H1 (cell line): ENCODE measurements at regions not wholly inside any gene's neighbourhood (a gene's known extent, or its start where the extent isn't known, plus 50 kb on each side); places are given as distances from the start of the nearest gene placed in this dataset.

Source experiments
- ASH2L ChIP-seq: fragments of 200-600, 300-600 bp; sonication (generic); IDR thresholded peaks from one replicate; pipeline ENCODE4 v1.7.1; 2017; ENCODE audit warnings: low read length
- CEBPB ChIP-seq: IDR thresholded peaks from 2 replicates; pipeline ENCODE4 v1.6.1; 2012; ENCODE audit warnings: low read depth, low read length
- CHD7 ChIP-seq: fragments of 300-600 bp; sonication (generic); IDR thresholded peaks from 2 replicates; pipeline ENCODE4 v1.7.1; 2012; ENCODE audit warnings: low read length, moderate library complexity, mild to moderate bottlenecking, inconsistent platforms; ENCODE audit not compliant: insufficient replicate concordance
- CTCF ChIP-seq, 3 experiments: IDR thresholded peaks; 1 replicate in 2 of 3; 2 replicates in 1 of 3; pipeline versions ENCODE4 v1.5.1 to v1.6.1; 2011; ENCODE audit warnings: low read length in 3 of 3, mild to moderate bottlenecking in 3 of 3, inconsistent platforms in 2 of 3, low read depth in 1 of 3, moderate library complexity in 1 of 3; ENCODE audit not compliant: insufficient read depth in 1 of 3; ENCODE audit errors: control extremely low read depth in 1 of 3
- POU5F1 ChIP-seq: IDR thresholded peaks from 2 replicates; pipeline ENCODE4 v1.6.1; 2011; ENCODE audit warnings: low read depth, mild to moderate bottlenecking, low read length, moderate library complexity
- RAD21 ChIP-seq, 2 experiments: IDR thresholded peaks in 1 of 2; conservative IDR thresholded peaks in 1 of 2; 2 replicates each; pipeline ENCODE4 v1.6.1; 2011; ENCODE audit warnings: low read depth in 2 of 2, low read length in 2 of 2, improper control_type of control experiment in 1 of 2, inconsistent platforms in 1 of 2, mild to moderate bottlenecking in 1 of 2, moderate library complexity in 1 of 2
- SP1 ChIP-seq: IDR thresholded peaks from 2 replicates; pipeline ENCODE4 v1.6.1; 2011; ENCODE audit warnings: low read depth, low read length
- SP2 ChIP-seq: IDR thresholded peaks from 2 replicates; pipeline ENCODE4 v1.6.1; 2012; ENCODE audit warnings: mild to moderate bottlenecking, low read length, inconsistent platforms
- TBP ChIP-seq: IDR thresholded peaks from 2 replicates; pipeline ENCODE4 v1.6.1; 2011; ENCODE audit warnings: low read depth, low read length, improper control_type of control experiment
- TEAD4 ChIP-seq: IDR thresholded peaks from 2 replicates; pipeline ENCODE4 v1.6.1; 2012; ENCODE audit warnings: low read depth, low read length, inconsistent platforms, mixed read lengths
- YY1 ChIP-seq: IDR thresholded peaks from 2 replicates; pipeline ENCODE4 v1.6.1; 2011; ENCODE audit warnings: low read depth, mild to moderate bottlenecking, low read length

- TF ChIP-seq CHD7 = no peak
- TF ChIP-seq SP1 = no peak
- TF ChIP-seq CTCF (IDR thresholded peaks at IDR 0.05; ENCODE audit: control extremely low read depth in 1 of 3, insufficient read depth in 1 of 3, low read depth in 1 of 3, low read length in 3 of 3) = no peak
- no peak for TF ChIP-seq ASH2L
- no peak for TF ChIP-seq TEAD4
- TF ChIP-seq POU5F1 = no peak
- no peak for TF ChIP-seq TBP
- TF ChIP-seq CEBPB = no peak
- no peak for TF ChIP-seq RAD21 (IDR thresholded peaks at IDR 0.05 in 1 of 2, conservative IDR thresholded peaks at IDR 0.05 in 1 of 2; ENCODE audit: low read depth in 2 of 2, low read length in 2 of 2)
- no peak for TF ChIP-seq SP2
- TF ChIP-seq YY1 = no peak
These were observed 310.2 kb upstream of the ID2 start (continued) for GRCh38 chr2:8371653-8372052.
